K562 (cell line): ENCODE measurements at regions not wholly inside any gene's neighbourhood (a gene's known extent, or its start where the extent isn't known, plus 50 kb on each side); places are given as distances from the start of the nearest gene placed in this dataset.

Source experiments
- JUNB ChIP-seq: fragments of 450-650 bp; formaldehyde crosslinking; conservative IDR thresholded peaks from 2 replicates; pipeline ENCODE4 v1.4.0; 2020; ENCODE audit warnings: mild to moderate bottlenecking
- MYC ChIP-seq, 2 experiments: fragments of 250-450 bp in 1 of 2; sonication (Bioruptor Pico) in 1 of 2; IDR thresholded peaks; 2 replicates each; pipeline versions ENCODE4 v1.5.1 to v1.6.1; 2012 to 2021; ENCODE audit warnings: low read depth in 2 of 2, borderline replicate concordance in 1 of 2, improper control_type of control experiment in 1 of 2, low read length in 1 of 2, mild to moderate bottlenecking in 1 of 2, moderate library complexity in 1 of 2
- POLR2A ChIP-seq: fragments of 450-650 bp; conservative IDR thresholded peaks from 2 replicates; pipeline ENCODE4 v1.6.1; 2016
- SREBF1 ChIP-seq: fragments of 150-350 bp; IDR thresholded peaks from 2 replicates; pipeline ENCODE4 v1.6.1; 2014; ENCODE audit warnings: antibody characterized with exemption, low read depth, low read length, borderline replicate concordance
- SRF ChIP-seq, 2 experiments: fragments of 250-450, 450-650 bp in 1 of 2; sonication (Bioruptor Pico) in 1 of 2; sonication (generic) in 1 of 2; formaldehyde crosslinking; IDR thresholded peaks; 2 replicates each; pipeline versions ENCODE4 v1.5.0 to v1.5.1; 2020 to 2022; ENCODE audit warnings: mild to moderate bottlenecking in 1 of 2, missing genetic modification reagents in 1 of 2
- SRSF7 ChIP-seq: fragments of 200-400 bp; formaldehyde crosslinking; optimal IDR thresholded peaks from 2 replicates; pipeline ENCODE3; 2017; ENCODE audit warnings: mild to moderate bottlenecking, low read depth, low read length
- ZFX ChIP-seq: sonication (generic); formaldehyde crosslinking; IDR thresholded peaks from 2 replicates; pipeline ENCODE4 v1.8.0; 2022; ENCODE audit warnings: mild to moderate bottlenecking, missing genetic modification reagents, moderate library complexity
- ZNF384 ChIP-seq: IDR thresholded peaks from 2 replicates; pipeline ENCODE4 v1.6.1; 2012; ENCODE audit warnings: low read depth, low read length, improper control_type of control experiment
- TF ChIP-seq, protein P1 (sequence below): sonication (generic); formaldehyde crosslinking; IDR thresholded peaks from 2 replicates; pipeline ENCODE4 v1.9.0; 2022; ENCODE audit warnings: mild to moderate bottlenecking, missing genetic modification reagents
- TF ChIP-seq, protein P2 (sequence below): conservative IDR thresholded peaks from 2 replicates; pipeline ENCODE4 v1.6.1; 2011; ENCODE audit warnings: low read depth, mild to moderate bottlenecking, low read length; ENCODE audit not compliant: control insufficient read depth
- TF ChIP-seq, protein P3 (sequence below): fragments of 250-450 bp; sonication (Bioruptor Pico); IDR thresholded peaks from 2 replicates; pipeline ENCODE4 v1.5.0; 2021; ENCODE audit warnings: mild to moderate bottlenecking, borderline replicate concordance
- TF ChIP-seq, protein P4 (sequence below): sonication (generic); formaldehyde crosslinking; IDR thresholded peaks from 2 replicates; pipeline ENCODE4 v1.8.0; 2022; ENCODE audit warnings: mild to moderate bottlenecking, low read depth, missing genetic modification reagents
- TF ChIP-seq, protein P5 (sequence below): fragments of 150-350 bp; conservative IDR thresholded peaks from 2 replicates; pipeline ENCODE4 v1.6.1; 2014; ENCODE audit warnings: low read length

DNA sequence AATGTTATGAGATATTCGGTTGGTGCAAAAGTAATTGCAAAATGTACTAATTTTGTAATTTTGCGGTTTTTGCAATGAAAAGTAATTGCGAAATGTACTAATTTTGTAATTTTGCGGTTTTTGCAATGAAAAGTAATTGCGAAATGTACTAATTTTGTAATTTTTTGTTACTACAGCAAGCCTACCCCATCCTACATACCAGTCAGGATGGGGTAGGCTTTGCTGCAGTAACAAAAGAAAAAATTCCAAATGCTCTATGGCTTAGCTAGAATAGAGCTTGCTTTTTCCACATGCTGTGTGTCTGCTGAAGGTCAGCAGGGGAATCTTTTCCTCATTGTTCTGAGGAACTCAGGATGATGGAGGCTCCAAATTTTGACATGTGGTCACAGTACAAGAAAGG, 83.3 kb upstream of the GPRC5B start:
- TF ChIP-seq POLR2A = no peak
- TF ChIP-seq, protein P1, sequence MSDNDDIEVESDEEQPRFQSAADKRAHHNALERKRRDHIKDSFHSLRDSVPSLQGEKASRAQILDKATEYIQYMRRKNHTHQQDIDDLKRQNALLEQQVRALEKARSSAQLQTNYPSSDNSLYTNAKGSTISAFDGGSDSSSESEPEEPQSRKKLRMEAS (CRISPR knock-in tag) = no peak
- no peak for TF ChIP-seq SREBF1
- TF ChIP-seq, protein P2, sequence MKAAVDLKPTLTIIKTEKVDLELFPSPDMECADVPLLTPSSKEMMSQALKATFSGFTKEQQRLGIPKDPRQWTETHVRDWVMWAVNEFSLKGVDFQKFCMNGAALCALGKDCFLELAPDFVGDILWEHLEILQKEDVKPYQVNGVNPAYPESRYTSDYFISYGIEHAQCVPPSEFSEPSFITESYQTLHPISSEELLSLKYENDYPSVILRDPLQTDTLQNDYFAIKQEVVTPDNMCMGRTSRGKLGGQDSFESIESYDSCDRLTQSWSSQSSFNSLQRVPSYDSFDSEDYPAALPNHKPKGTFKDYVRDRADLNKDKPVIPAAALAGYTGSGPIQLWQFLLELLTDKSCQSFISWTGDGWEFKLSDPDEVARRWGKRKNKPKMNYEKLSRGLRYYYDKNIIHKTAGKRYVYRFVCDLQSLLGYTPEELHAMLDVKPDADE = no peak
- TF ChIP-seq, protein P3, sequence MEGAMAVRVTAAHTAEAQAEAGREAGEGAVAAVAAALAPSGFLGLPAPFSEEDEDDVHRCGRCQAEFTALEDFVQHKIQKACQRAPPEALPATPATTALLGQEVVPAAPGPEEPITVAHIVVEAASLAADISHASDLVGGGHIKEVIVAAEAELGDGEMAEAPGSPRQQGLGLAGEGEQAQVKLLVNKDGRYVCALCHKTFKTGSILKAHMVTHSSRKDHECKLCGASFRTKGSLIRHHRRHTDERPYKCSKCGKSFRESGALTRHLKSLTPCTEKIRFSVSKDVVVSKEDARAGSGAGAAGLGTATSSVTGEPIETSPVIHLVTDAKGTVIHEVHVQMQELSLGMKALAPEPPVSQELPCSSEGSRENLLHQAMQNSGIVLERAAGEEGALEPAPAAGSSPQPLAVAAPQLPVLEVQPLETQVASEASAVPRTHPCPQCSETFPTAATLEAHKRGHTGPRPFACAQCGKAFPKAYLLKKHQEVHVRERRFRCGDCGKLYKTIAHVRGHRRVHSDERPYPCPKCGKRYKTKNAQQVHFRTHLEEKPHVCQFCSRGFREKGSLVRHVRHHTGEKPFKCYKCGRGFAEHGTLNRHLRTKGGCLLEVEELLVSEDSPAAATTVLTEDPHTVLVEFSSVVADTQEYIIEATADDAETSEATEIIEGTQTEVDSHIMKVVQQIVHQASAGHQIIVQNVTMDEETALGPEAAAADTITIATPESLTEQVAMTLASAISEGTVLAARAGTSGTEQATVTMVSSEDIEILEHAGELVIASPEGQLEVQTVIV = no peak
- TF ChIP-seq SRSF7 = no peak
- no peak for TF ChIP-seq JUNB (CRISPR knock-in tag)
- TF ChIP-seq, protein P4, sequence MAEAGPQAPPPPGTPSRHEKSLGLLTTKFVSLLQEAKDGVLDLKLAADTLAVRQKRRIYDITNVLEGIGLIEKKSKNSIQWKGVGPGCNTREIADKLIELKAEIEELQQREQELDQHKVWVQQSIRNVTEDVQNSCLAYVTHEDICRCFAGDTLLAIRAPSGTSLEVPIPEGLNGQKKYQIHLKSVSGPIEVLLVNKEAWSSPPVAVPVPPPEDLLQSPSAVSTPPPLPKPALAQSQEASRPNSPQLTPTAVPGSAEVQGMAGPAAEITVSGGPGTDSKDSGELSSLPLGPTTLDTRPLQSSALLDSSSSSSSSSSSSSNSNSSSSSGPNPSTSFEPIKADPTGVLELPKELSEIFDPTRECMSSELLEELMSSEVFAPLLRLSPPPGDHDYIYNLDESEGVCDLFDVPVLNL (CRISPR knock-in tag) = no peak
- TF ChIP-seq ZFX (CRISPR knock-in tag) = no peak
- TF ChIP-seq ZNF384 = no peak
- TF ChIP-seq, protein P5, sequence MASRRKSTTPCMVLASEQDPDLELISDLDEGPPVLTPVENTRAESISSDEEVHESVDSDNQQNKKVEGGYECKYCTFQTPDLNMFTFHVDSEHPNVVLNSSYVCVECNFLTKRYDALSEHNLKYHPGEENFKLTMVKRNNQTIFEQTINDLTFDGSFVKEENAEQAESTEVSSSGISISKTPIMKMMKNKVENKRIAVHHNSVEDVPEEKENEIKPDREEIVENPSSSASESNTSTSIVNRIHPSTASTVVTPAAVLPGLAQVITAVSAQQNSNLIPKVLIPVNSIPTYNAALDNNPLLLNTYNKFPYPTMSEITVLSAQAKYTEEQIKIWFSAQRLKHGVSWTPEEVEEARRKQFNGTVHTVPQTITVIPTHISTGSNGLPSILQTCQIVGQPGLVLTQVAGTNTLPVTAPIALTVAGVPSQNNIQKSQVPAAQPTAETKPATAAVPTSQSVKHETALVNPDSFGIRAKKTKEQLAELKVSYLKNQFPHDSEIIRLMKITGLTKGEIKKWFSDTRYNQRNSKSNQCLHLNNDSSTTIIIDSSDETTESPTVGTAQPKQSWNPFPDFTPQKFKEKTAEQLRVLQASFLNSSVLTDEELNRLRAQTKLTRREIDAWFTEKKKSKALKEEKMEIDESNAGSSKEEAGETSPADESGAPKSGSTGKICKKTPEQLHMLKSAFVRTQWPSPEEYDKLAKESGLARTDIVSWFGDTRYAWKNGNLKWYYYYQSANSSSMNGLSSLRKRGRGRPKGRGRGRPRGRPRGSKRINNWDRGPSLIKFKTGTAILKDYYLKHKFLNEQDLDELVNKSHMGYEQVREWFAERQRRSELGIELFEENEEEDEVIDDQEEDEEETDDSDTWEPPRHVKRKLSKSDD = no peak
- TF ChIP-seq SRF (CRISPR knock-in tag; IDR thresholded peaks at IDR 0.05) = no peak
- TF ChIP-seq MYC (IDR thresholded peaks at IDR 0.05; ENCODE audit: low read depth, low read length) = no peak
- TF ChIP-seq MYC (CRISPR knock-in tag; IDR thresholded peaks at IDR 0.05; ENCODE audit: borderline replicate concordance, low read depth) = no peak
